Lung (tissue), 11 donors: ENCODE measurements at regions not wholly inside any gene's neighbourhood (a gene's known extent, or its start where the extent isn't known, plus 50 kb on each side); places are given as distances from the start of the nearest gene placed in this dataset.

Experiments
- ATAC-seq: fragments of 200-7000 bp; cut with Tn5 transposase; one replicate; pipeline ENCODE4 v1.9.1; 2020; ENCODE audit warnings: moderate number of reproducible peaks; ENCODE audit not compliant: insufficient read depth, low FRiP score
- DNase-seq, 3 donors: peaks; one replicate each; pipeline ENCODE4 v3.0.0-alpha.2; 2013 to 2017
- H3K27ac ChIP-seq, 2 donors: one replicate each; pipeline ENCODE4 v1.5.1; 2013; ENCODE audit warnings: mild to moderate bottlenecking in 2 of 2, moderate library complexity in 2 of 2, control low read depth in 1 of 2, inconsistent platforms in 1 of 2, low read depth in 1 of 2, low read length in 1 of 2
- H3K27me3 ChIP-seq, 3 donors: one replicate each; pipeline ENCODE4 v1.5.1; 2013; ENCODE audit warnings: low read length in 2 of 3; ENCODE audit not compliant: control insufficient read depth in 3 of 3, insufficient read depth in 3 of 3
- H3K36me3 ChIP-seq, 4 donors: one replicate each; pipeline ENCODE4 v1.5.1; 2013; ENCODE audit warnings: low read length in 4 of 4, mild to moderate bottlenecking in 1 of 4, moderate library complexity in 1 of 4; ENCODE audit not compliant: control insufficient read depth in 4 of 4, insufficient read depth in 4 of 4
- H3K4me1 ChIP-seq, 5 donors: one replicate each; pipeline ENCODE4 v1.5.1; 2013; ENCODE audit warnings: low read length in 5 of 5, mild to moderate bottlenecking in 2 of 5, moderate library complexity in 1 of 5; ENCODE audit not compliant: control insufficient read depth in 5 of 5, insufficient read depth in 5 of 5
- H3K4me3 ChIP-seq: one replicate; pipeline ENCODE4 v1.5.1; 2013; ENCODE audit warnings: mild to moderate bottlenecking, control low read depth, moderate library complexity
- H3K9ac ChIP-seq, 2 donors: one replicate each; pipeline ENCODE4 v1.5.1; 2013; ENCODE audit warnings: low read length in 2 of 2, control low read depth in 1 of 2; ENCODE audit not compliant: insufficient read depth in 1 of 2
- H3K9me3 ChIP-seq, 4 donors: one replicate each; pipeline ENCODE4 v1.5.1; 2013; ENCODE audit warnings: low read length in 3 of 4, mild to moderate bottlenecking in 1 of 4, moderate library complexity in 1 of 4; ENCODE audit not compliant: control insufficient read depth in 4 of 4, insufficient read depth in 3 of 4
- WGBS, 2 donors: extraction: QIAGEN DNeasy Blood & Tissue Kit; methylation state at CpG; one replicate each; pipeline ENCODE4 v1.1.7; 2013; 5-methylcytosine and 5-hydroxymethylcytosine counted together
- TF ChIP-seq, protein P1 (sequence below): IDR thresholded peaks from 2 replicates; pipeline ENCODE4 v1.5.1; 2012; ENCODE audit warnings: mild to moderate bottlenecking; ENCODE audit errors: control extremely low read depth, extremely low read depth
- donor health status: control.
- donor health status: control.
- donor health status: Bipolar disorder and iron deficiency.
- donor health status: healthy.
- donor health status: DM: yes; HTN: yes; CAD: no.

DNA sequence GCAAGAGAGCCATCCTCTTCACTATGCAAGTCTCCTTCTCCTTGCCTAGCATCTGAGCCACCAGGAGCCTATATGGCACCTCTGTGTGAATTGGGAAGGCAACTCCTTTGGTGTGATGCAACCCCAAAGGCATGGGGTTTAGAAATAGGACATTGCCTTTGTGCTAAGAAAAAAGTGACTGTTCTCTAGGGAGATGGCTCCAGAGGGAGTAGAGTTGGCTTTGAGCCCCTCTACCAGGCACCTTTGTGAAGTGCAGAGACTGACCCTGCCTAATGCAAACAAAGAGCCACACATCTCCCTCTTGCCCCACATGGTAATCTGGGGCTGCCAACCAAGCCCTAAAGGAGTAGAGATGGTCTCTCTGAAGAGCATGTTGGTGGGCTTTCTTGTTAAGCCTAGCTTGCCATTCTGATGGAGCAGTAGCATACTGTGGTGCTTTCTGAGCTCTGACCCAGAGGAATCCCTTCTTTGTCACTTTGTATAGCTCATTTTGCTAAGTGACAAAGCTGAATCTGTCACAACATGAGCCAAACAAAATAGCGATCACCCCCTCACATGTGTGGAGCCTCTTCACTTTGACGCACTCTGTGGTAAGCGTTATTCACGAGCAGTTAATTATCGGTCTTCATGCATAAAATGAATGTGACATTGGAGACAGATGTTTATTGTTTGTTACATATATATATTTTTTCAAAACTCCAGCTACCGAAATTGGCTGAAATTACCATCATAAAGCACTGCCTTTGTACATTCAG is 74.4 kb downstream of the RWDD3 start:
- DNase-seq (peak in 1 of 3 donors; percentile 25), ATAC-seq (no peak)
- no peak overlapping the region for H3K4me3 ChIP-seq
- no peaks in the 10 kb centered on the region for H3K36me3 ChIP-seq
- H3K4me1 ChIP-seq = peaks cover 0 to 14% (median 0%) of the 10 kb centered on the region in 5 donors
- no peak overlapping the region for H3K9ac ChIP-seq
- H3K27ac ChIP-seq = no peak overlapping the region
- TF ChIP-seq, protein P1, sequence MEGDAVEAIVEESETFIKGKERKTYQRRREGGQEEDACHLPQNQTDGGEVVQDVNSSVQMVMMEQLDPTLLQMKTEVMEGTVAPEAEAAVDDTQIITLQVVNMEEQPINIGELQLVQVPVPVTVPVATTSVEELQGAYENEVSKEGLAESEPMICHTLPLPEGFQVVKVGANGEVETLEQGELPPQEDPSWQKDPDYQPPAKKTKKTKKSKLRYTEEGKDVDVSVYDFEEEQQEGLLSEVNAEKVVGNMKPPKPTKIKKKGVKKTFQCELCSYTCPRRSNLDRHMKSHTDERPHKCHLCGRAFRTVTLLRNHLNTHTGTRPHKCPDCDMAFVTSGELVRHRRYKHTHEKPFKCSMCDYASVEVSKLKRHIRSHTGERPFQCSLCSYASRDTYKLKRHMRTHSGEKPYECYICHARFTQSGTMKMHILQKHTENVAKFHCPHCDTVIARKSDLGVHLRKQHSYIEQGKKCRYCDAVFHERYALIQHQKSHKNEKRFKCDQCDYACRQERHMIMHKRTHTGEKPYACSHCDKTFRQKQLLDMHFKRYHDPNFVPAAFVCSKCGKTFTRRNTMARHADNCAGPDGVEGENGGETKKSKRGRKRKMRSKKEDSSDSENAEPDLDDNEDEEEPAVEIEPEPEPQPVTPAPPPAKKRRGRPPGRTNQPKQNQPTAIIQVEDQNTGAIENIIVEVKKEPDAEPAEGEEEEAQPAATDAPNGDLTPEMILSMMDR = no peak
- 51 to 60% methylated on average over 6 of the region's 6 CpGs for WGBS, 2 donors
- H3K9me3 ChIP-seq = no peaks in the 10 kb centered on the region
- H3K27me3 ChIP-seq = no peaks in the 10 kb centered on the region

DNA sequence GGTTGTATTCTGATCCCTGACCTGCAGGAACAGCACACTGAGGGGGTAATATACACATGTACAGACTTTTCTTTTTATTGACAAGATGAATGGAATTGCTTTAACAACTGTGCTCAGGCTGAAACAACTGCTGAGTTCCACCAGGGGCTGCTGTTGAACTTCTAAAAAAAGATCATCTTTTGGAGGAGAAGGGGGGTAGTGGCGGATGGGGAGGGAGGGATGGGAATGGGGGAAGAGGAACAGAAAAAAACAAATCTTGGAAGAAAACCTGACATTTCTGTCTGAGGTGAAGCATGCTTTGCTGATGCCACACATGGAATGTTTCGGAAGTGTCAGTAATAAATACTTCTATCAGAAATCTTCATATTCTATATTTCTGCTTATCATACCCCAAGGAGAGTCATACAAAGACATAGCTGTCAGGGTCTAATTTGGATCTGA is 75.0 kb downstream of the RWDD3 start:
- H3K4me1 ChIP-seq = peaks cover 0 to 14% (median 0%) of the 10 kb centered on the region in 5 donors
- no peak overlapping the region for H3K27ac ChIP-seq
- no peaks in the 10 kb centered on the region for H3K9me3 ChIP-seq
- H3K36me3 ChIP-seq = no peaks in the 10 kb centered on the region
- H3K4me3 ChIP-seq = no peak overlapping the region
- WGBS, 2 donors = 37 to 57% methylated on average over 2 of the region's 2 CpGs
- DNase-seq = peak; percentile 42 to 75 (median 74)
- ATAC-seq = no peak
- H3K27me3 ChIP-seq = no peaks in the 10 kb centered on the region
- TF ChIP-seq, protein P1 = no peak
- H3K9ac ChIP-seq = no peak overlapping the region

DNA sequence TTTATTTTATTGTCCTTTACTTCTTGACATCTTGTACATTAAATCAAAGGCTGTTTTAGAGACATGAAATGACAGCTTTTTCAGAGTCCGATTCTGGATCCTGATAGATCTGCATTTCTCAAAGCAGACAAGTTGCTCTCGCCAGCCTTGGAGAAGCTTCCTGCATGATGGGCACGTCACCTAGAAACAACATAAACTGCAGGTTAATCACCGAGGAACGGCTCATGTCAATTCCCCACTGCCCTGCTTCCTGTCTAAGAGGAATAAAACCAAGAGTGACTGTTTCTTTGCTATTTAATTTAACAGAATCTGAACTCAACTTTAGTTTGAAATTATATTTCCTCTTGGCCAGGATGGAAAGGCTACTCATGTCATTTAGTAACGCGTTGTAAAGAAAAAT is 77.0 kb downstream of the RWDD3 start:
- Histone ChIP-seq H3K9ac (no peak overlapping the region), H3K9me3 (no peaks in the 10 kb centered on the region), H3K27ac (no peak overlapping the region), H3K4me3 (no peak overlapping the region), H3K27me3 (no peaks in the 10 kb centered on the region), H3K4me1 (peaks cover 0 to 14% (median 0%) of the 10 kb centered on the region in 5 donors), H3K36me3 (no peaks in the 10 kb centered on the region)
- 41 to 43% methylated on average over 7 of the region's 7 CpGs for WGBS, 2 donors
- DNase-seq (no peak), ATAC-seq (no peak)
- TF ChIP-seq, protein P1 = no peak
